NCI-H345 treated with DMSO at 0.1 percent for 48 hours (cell line): ENCODE measurements at regions not wholly inside any gene's neighbourhood (a gene's known extent, or its start where the extent isn't known, plus 50 kb on each side); places are given as distances from the start of the nearest gene placed in this dataset.

Experiments used
- DNase-seq: peaks from one replicate; lab custom pipeline; 2025; ENCODE audit not compliant: unreplicated experiment; lab: John Stamatoyannopoulos, UW

DNA sequence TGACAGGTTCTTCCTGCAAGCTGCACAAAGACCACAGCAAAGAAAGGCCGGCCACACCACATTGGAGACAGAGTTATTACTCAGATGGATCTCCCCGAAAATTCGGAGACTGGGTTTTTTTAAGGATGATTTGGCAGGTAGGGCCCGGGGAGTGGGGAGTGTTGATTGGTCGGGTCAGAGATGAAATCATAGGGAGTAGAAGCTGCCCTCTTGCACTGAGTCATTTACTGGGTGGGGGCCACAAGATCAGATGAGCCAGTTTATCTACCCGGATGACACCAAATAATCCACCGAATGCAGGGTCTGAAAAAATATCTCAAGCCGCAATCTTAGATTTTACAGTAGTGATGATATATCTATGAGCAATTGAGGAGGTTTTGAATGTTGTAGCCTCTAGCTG, 401.8 kb upstream of the FAT3 start:
- no peak for DNase-seq

DNA sequence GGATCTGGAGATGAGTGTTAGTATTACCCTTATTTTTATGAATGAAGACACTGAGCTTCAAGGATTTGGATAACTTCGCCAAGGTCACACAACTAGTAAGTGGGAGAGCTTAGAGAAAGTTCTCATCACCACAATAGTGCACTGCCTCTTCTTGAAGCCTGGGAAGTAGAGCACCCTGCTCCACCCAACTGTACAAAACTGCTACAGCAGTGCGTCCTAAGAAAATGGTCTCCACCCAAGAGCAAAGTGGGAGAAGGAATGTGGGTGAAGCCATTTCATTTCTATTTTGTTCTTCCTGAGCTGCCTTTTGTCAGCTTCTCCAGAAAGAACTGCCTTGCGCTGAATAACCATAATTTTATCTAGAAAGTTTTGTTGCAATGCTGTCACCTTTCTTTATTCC, 403.9 kb upstream of the FAT3 start:
- DNase-seq, result no peak

DNA sequence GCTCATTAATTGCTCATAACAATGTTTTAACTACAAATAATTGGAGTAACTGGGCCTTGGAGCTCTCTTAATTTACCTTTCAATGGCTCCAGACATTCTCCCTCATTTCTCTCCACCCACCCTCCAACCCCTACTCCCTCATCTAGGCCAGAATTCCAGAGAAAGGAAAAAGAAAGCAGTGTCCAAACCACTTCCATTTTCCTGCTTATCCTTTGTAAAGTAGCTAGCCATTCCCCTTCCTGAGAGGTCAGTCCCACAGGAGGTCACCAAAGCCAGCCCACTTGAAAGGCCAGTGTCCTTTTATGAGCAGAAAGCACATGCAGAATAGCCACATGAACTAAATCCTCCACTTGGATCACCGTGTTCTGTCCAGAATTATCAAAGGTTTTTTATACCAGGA, 404.8 kb upstream of the FAT3 start:
- DNase-seq, result no peak

DNA sequence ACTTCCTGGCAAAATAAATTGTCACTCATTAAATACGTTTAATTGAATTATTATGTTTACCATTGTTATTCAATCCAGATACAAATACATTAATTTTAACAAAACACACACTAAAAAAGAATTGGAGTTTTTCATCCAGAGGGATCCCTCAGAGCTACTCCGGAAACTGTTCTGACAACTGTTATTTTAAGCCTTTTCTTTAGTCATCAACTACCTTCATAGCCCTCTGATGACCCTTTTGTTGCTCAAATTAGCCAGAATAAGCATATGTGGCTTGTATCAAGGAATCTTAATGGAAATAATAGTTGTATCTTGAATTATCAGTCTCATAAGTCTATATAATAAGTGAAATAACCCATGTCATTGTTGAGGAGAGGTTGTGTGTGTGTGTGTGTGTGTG, 405.4 kb upstream of the FAT3 start:
- DNase-seq, result no peak

DNA sequence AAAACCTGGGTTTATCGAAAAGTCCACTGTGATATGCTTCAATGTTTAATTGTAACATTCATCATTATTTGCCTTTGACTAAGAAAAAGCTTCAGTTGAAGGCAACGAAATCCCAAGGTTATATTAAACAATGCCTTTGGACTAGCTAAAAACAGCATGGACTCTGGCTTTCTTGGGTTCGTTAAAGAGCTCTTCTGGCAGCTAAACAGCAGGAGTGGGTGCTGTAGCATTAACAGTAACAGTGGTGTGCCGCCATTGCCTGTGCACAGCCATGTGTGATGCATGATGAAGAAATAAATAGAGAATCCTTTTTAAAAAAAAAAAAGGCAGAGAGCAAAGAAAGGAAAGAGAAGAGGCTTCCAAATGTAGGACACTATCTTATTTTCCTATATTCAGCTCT, 406.6 kb upstream of the FAT3 start:
- no peak for DNase-seq

DNA sequence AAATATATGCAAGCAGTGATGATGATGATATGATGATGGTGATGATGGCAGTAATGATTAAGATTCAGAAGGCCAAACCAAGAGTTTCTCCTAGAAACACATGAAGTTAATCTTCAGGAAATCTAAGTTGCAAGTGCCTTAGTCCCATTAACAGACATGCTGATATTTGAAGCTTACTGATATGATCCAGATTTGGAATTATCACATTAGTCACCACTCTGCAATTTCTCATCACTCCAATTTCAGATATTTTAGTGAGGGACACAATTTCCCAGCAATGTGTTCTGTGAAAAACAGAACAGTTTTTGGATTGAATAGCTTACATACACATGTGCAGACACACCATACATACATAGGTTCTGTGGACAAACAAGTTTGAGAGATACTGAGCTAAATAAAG, 411.4 kb upstream of the FAT3 start:
- DNase-seq, result no peak

- no peak for DNase-seq
Observed at GRCh38 chr11:91810871-91811270, 413.7 kb upstream of the FAT3 start.

DNA sequence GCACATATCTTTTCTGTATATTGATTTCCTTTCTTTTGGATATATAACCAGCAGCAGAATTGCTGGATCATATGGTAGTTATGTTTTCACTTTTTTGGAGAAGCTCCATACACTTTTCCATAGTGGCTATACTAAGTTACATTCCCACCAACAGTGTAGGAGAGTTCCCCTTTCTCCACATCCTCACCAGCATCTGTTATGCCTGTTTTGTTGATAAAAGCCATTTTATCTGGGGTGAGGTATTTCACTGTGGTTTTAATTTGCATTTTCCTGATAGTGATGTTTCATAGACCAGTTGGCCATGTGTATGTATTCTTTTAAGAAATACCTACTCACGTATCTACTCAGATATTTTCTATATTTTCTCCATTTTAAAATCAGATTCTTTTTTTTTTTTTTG, 419.3 kb upstream of the FAT3 start:
- DNase-seq, result no peak

DNA sequence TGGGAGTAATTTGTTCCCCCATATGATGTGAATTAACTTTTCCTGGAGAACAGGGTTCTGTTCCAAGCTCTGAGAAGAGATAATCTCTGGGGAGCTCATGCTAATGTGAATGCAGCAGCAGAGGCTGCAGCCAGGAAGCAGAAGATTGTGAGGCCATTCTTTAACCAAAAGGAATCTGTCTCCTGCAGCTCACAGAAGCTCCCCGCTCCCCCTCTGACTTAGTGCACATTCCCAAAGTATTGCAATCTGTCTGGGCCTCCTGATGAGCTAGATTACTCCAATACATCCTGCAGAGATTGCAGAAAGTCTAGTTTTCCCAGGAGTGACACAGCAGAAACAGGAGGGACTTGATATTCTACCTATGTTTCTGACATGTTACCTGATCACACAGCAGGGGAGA, 420.6 kb upstream of the FAT3 start:
- no peak for DNase-seq

DNA sequence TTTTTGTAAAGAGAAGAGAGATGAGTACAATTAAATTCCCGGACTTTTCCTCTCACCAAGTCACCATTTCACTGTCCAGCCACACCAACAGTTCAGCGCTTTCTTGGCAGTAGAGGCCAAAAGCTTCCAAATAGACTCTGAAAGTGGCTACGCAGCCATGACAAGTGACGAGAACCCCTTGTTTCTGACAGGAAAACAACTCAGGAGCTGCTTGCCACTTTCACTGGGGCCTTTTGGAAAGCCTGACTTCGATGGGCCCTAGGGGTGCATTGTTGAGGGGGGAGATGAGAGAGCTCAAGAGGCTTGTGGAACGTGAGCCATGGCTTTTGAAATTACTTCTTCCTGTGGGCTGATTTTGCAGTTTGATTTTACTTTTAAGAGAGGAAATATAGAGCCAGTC, 422.1 kb upstream of the FAT3 start:
- no peak for DNase-seq

DNA sequence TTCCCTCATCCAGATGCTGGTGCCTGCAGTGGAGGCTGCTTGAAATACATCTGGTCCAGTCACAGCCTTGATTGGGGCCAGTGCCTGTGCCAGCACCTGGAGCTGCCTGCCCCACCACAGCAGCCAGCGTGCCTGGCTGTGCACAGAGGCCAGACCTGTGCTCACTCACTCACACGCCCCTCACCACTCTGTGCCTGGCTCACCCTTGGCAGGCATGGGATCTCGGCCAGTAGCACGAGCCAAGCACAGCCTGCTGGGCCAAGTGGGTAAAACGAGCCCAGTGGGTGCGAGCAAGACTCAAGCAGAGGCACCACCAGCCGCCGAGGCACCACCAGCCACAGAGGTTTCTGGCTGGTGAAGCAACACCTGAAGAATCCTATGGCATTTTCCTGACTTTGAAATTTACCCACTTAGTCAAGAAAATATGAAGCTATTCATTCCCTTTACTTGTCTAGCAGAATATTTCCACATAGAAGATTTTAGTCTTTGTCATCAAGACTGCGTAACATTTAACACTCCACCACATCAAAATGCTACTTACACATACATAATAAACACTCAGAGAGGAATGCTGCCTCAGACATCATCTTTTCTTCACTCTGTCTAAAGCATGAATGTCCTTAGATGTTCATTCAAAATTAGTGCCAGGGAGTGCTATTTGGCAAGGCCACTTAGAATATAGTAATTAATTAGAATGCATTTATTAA, 424.3 kb upstream of the FAT3 start:
- no peak for DNase-seq

DNA sequence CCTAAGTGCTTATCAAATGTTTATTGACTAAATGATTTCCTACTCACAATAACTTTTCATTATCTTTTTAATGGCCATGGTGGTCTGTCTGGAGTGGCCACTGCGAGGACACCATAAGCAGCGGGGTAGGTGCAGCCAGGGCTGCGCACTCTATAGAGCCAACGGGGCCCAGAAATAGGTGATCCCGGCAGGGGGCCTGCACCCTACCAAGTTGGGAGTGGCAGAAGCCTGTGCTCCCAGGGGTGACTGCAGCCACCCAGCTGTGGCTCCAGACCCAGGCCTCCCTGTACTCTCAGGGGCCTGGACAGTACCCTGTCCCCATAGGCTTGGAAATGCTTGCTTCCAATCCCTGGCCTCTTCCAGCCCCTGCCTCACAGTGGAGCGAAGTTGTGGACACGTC, 426.4 kb upstream of the FAT3 start:
- no peak for DNase-seq

DNA sequence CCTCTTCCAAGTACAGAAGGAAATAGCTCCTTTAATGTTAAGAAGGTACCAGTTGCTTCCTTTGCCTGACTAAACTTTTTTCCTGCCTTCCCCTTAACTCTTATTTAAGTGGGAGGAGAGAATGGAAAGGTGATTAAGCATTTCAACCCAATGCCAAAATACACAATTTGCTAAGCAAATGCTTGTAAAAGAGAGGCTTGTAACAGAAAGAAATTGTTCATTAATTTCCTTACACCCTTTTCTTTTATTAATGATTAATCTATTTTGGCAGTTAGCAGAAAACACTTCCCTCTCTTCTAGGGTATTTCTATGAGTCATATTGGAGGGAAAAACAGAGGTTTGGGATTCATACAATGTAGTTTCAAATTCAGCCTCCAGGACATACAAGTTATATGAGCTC, 427.6 kb upstream of the FAT3 start:
- no peak for DNase-seq

- DNase-seq, result no peak
Observed at GRCh38 chr11:91795139-91795887, 429.3 kb upstream of the FAT3 start.

DNA sequence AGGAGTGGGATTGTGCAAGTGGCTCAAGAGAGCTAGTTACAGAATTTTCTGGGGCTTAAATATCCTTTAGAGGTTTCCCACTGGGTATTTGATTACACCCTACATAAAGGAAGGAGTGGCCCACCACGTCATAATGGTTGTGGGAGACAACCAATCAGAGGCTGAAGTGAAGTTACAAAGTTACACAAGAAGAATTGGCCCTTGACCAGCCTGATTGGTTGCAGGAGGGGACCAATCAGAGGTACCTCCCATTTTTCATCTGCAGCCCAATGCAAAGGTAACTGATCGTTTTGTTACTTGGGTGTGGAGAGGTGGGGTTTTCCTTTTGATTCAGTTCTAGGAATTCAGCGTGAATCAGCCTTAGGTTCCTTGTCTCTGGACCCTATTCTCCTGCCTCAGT, 430.5 kb upstream of the FAT3 start:
- DNase-seq, result no peak

GRCh38 chr11:91792779-91793262, 431.8 kb upstream of the FAT3 start:
- no peak for DNase-seq

GRCh38 chr11:91791171-91791468, 433.5 kb upstream of the FAT3 start:
- DNase-seq, result no peak

GRCh38 chr11:91790346-91791170, 434.1 kb upstream of the FAT3 start:
- DNase-seq, result no peak

- no peak for DNase-seq
Observed at GRCh38 chr11:91788764-91789163, 435.9 kb upstream of the FAT3 start.

DNA sequence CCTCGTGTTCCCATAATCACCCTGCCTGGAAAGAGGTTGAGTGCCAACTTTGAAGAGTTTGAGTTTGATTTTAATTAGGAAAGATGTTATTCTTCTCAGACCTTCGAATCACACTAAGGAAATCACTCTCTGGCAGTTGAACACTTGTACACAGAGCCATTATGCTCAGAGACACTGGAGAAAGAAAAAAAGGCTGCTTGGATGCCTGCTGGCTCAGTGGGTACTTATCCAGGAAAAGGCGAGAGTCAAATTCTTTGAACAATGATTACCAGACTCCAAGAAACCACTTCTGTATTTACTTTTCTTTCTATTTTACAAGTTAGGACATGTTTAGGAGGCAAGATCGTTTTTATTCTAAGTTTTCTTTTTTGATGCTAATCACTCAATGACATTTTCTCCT, 438.5 kb upstream of the FAT3 start:
- no peak for DNase-seq

GRCh38 chr11:91783173-91783572, 441.4 kb upstream of the FAT3 start:
- DNase-seq, result no peak

DNA sequence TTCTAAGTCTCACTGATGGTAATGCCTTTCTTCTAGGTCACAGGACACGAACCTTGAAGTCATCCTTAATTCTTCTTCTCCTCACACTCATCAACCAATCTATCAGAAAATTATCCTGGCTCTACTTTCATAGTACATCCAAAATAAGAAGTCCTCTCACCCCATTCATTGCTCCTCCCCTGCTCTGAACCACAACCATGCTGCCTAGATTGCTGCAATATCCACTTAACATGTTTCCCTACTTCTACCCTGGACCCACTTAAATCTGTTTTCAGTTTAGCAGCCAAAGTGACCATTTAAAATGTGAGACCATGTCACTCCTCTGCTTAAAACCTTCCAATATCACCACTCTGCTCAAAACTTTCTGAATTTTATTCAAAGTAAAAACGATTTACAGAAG, 445.9 kb upstream of the FAT3 start:
- DNase-seq, result no peak
